ENCODE measurements at regions not wholly inside any gene's neighbourhood (a gene's known extent, or its start where the extent isn't known, plus 50 kb on each side); places are given as distances from the start of the nearest gene placed in this dataset.

DNA sequence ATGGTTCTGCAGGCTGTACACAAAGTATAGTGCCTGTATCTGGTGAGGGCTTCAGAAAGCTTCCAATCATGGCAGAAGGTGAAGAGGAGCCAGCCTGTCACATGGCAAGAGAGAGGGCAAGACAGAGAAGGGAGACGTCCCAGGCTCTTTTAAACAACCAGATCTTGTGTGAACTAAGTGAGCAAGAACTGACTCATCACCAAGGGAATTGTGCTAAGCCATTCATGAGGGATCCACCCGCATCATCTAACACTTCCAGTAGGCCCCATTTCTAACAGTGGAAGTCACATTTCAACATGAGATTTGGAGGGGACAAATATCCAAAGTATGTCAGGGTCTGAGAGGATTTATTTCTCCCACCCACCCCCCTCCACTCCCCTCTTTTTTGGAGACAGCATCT, 56.2 kb upstream of the ELAC2 start:
- H3K36me3 ChIP-seq, result no peaks in the 10 kb centered on the region
- no peak for DNase-seq
- TF ChIP-seq CTCF (IDR thresholded peaks at IDR 0.05), result no peak
- no peaks in the 10 kb centered on the region for H3K9me3 ChIP-seq
- no peak overlapping the region for H3K4me3 ChIP-seq
- H3K27ac ChIP-seq, result no peak overlapping the region
- H3K4me1 ChIP-seq, result peaks cover 6% of the 10 kb centered on the region
- H3K27me3 ChIP-seq, result no peaks in the 10 kb centered on the region
- intact Hi-C loops (cut with DNase I), result no loop called here
- no peak for ATAC-seq

- DNase-seq (no peak), ATAC-seq (no peak)
- Histone ChIP-seq H3K4me1 (peaks cover 6% of the 10 kb centered on the region), H3K9me3 (no peaks in the 10 kb centered on the region), H3K36me3 (no peaks in the 10 kb centered on the region), H3K27ac (peak overlapping the region; percentile 11), H3K4me3 (no peak overlapping the region), H3K27me3 (no peaks in the 10 kb centered on the region)
- intact Hi-C loops (cut with DNase I), result no loop called here
- TF ChIP-seq CTCF (IDR thresholded peaks at IDR 0.05), result no peak
Observed at GRCh38 chr17:13073018-13073417, 55.2 kb upstream of the ELAC2 start.

GRCh38 chr17:13070732-13071131, 52.9 kb upstream of the ELAC2 start:
- ATAC-seq (no peak), DNase-seq (no peak)
- Histone ChIP-seq H3K9me3 (no peaks in the 10 kb centered on the region), H3K36me3 (no peaks in the 10 kb centered on the region), H3K27ac (no peak overlapping the region), H3K4me3 (no peak overlapping the region), H3K27me3 (no peaks in the 10 kb centered on the region), H3K4me1 (peaks cover 6% of the 10 kb centered on the region)
- intact Hi-C loops (cut with DNase I), result no loop called here
- no peak for TF ChIP-seq CTCF (IDR thresholded peaks at IDR 0.05)

- no peaks in the 10 kb centered on the region for H3K9me3 ChIP-seq
- no peak overlapping the region for H3K4me3 ChIP-seq
- no peaks in the 10 kb centered on the region for H3K36me3 ChIP-seq
- no peak for DNase-seq
- no peaks in the 10 kb centered on the region for H3K4me1 ChIP-seq
- H3K27ac ChIP-seq, result no peak overlapping the region
- ATAC-seq, result no peak
- intact Hi-C loops (cut with DNase I), result no loop called here
- no peaks in the 10 kb centered on the region for H3K27me3 ChIP-seq
- TF ChIP-seq CTCF (IDR thresholded peaks at IDR 0.05), result no peak
Observed at GRCh38 chr17:13067629-13068303, 49.9 kb upstream of the ELAC2 start.

All from upper lobe of right lung (tissue), 1 donor.